SK-N-SH (cell line): ENCODE measurements at regions not wholly inside any gene's neighbourhood (a gene's known extent, or its start where the extent isn't known, plus 50 kb on each side); places are given as distances from the start of the nearest gene placed in this dataset.

Experiments
- CTCF ChIA-PET: fragments of 300-600, 350-600 bp; formaldehyde crosslinking; extraction: SDS; loops from one replicate; lab custom pipeline; 2021; lab: Yijun Ruan, JAX
- POLR2A ChIA-PET: fragments of 350-600 bp; sonication (Branson Sonifier 250); formaldehyde crosslinking; extraction: SDS; loops from one replicate; lab custom pipeline; 2020; ENCODE audit warnings: antibody characterized with exemption, inconsistent platforms; lab: Yijun Ruan, JAX
- DNase-seq: peaks from one replicate; pipeline ENCODE4 v3.0.0; 2012
- H2AFZ ChIP-seq: fragments of 200-600 bp; sonication (generic); 2 replicates; pipeline ENCODE4 v1.8.1; 2016; ENCODE audit warnings: antibody characterized with exemption, mild to moderate bottlenecking, low read depth
- H3F3A ChIP-seq: fragments of 200-600 bp; sonication (generic); replicated peaks from 2 replicates; pipeline ENCODE3; 2016; ENCODE audit warnings: antibody characterized with exemption, mild to moderate bottlenecking; ENCODE audit not compliant: insufficient read depth
- H3K27ac ChIP-seq, 2 experiments: fragments of 200-500 bp in 1 of 2; fragments of 200-600 bp in 1 of 2; sonication (Bioruptor generic) in 1 of 2; sonication (generic), shearing (Covaris generic) in 1 of 2; 2 replicates each; pipeline versions ENCODE4 v1.5.1 to v1.6.1; 2014 to 2016; ENCODE audit warnings: low read depth in 2 of 2, inconsistent platforms in 1 of 2, low read length in 1 of 2, mild to moderate bottlenecking in 1 of 2, mixed read lengths in 1 of 2
- H3K27me3 ChIP-seq: fragments of 200-600 bp; sonication (generic), shearing (Covaris generic); 2 replicates; pipeline ENCODE4 v1.6.1; 2016; ENCODE audit warnings: mixed run types; ENCODE audit not compliant: insufficient read depth
- H3K36me3 ChIP-seq, 2 experiments: fragments of 200-500 bp in 1 of 2; fragments of 200-600 bp in 1 of 2; sonication (Bioruptor generic) in 1 of 2; sonication (generic) in 1 of 2; replicated peaks in 1 of 2; 2 replicates each; pipeline versions ENCODE3 to v1.5.1; 2014 to 2016; ENCODE audit warnings: low read length in 1 of 2, mild to moderate bottlenecking in 1 of 2; ENCODE audit not compliant: insufficient read depth in 2 of 2, control insufficient read depth in 1 of 2
- H3K4me1 ChIP-seq, 2 experiments: fragments of 200-500 bp in 1 of 2; fragments of 200-600 bp in 1 of 2; sonication (Bioruptor generic) in 1 of 2; sonication (generic), shearing (Covaris generic) in 1 of 2; 2 replicates each; pipeline versions ENCODE4 v1.5.1 to v1.6.1; 2014 to 2016; ENCODE audit warnings: low read depth in 1 of 2, low read length in 1 of 2, mixed run types in 1 of 2; ENCODE audit not compliant: insufficient read depth in 2 of 2, control insufficient read depth in 1 of 2
- H3K4me2 ChIP-seq: fragments of 200-600 bp; sonication (generic), shearing (Covaris generic); 2 replicates; pipeline ENCODE4 v1.6.1; 2017; ENCODE audit warnings: mixed run types
- H3K4me3 ChIP-seq, 2 experiments: fragments of 200-500 bp in 1 of 2; fragments of 200-600 bp in 1 of 2; sonication (Bioruptor generic) in 1 of 2; sonication (generic), shearing (Covaris generic) in 1 of 2; 2 replicates each; pipeline versions ENCODE4 v1.5.1 to v1.8.1; 2014 to 2016; ENCODE audit warnings: low read depth in 2 of 2, inconsistent platforms in 1 of 2, low read length in 1 of 2, mild to moderate bottlenecking in 1 of 2, mixed read lengths in 1 of 2, moderate library complexity in 1 of 2
- H3K79me2 ChIP-seq: fragments of 200-600 bp; sonication (generic); 2 replicates; pipeline ENCODE4 v1.8.1; 2017; ENCODE audit warnings: mild to moderate bottlenecking; ENCODE audit not compliant: insufficient read depth
- H3K9ac ChIP-seq: fragments of 200-600 bp; sonication (generic); 2 replicates; pipeline ENCODE4 v1.6.1; 2017; ENCODE audit warnings: mixed run types
- H3K9me2 ChIP-seq: fragments of 200-600 bp; sonication (generic); 2 replicates; pipeline ENCODE4 v1.6.1; 2017; ENCODE audit warnings: mixed run types
- H3K9me3 ChIP-seq: fragments of 200-600 bp; sonication (generic); 2 replicates; pipeline ENCODE4 v1.6.1; 2017; ENCODE audit warnings: mixed run types, mild to moderate bottlenecking, moderate library complexity
- H4K20me1 ChIP-seq: fragments of 200-600 bp; sonication (generic); 2 replicates; pipeline ENCODE4 v1.6.1; 2017; ENCODE audit warnings: mild to moderate bottlenecking, mixed run types; ENCODE audit not compliant: insufficient read depth
- CHD2 ChIP-seq: fragments of 150-350 bp; IDR thresholded peaks from 2 replicates; pipeline ENCODE4 v1.6.1; 2018; ENCODE audit warnings: low read length; ENCODE audit not compliant: partially characterized antibody
- EP300 ChIP-seq, 2 experiments: IDR thresholded peaks; 2 replicates each; pipeline versions ENCODE4 v1.4.0 to v1.6.1; 2012; ENCODE audit warnings: borderline replicate concordance in 1 of 2, low read depth in 1 of 2, low read length in 1 of 2
- EZH2phosphoT487 ChIP-seq: fragments of 200-600 bp; sonication (generic); IDR thresholded peaks from 2 replicates; pipeline ENCODE4 v1.6.1; 2017; ENCODE audit warnings: low read depth, mixed run types, mild to moderate bottlenecking, antibody characterized with exemption, moderate library complexity, borderline replicate concordance
- FOSL2 ChIP-seq: IDR thresholded peaks from 2 replicates; pipeline ENCODE4 v1.4.0; 2012; ENCODE audit warnings: low read depth, mild to moderate bottlenecking, moderate library complexity, borderline replicate concordance
- FOXJ3 ChIP-seq: sonication (generic); formaldehyde crosslinking; IDR thresholded peaks from 2 replicates; pipeline ENCODE4 v1.5.1; 2020; ENCODE audit warnings: mild to moderate bottlenecking, missing genetic modification reagents
- GATA2 ChIP-seq: sonication (generic); formaldehyde crosslinking; IDR thresholded peaks from 2 replicates; pipeline ENCODE4 v1.5.0; 2020; ENCODE audit warnings: mild to moderate bottlenecking, missing genetic modification reagents
- IRF3 ChIP-seq: fragments of 150-350 bp; IDR thresholded peaks from 2 replicates; pipeline ENCODE4 v1.6.1; 2016; ENCODE audit warnings: mild to moderate bottlenecking, low read depth, low read length
- JUND ChIP-seq: IDR thresholded peaks from 2 replicates; pipeline ENCODE4 v1.4.0; 2012
- MEF2A ChIP-seq: IDR thresholded peaks from 2 replicates; pipeline ENCODE4 v1.4.0; 2012; ENCODE audit warnings: low read depth, borderline replicate concordance
- NFIC ChIP-seq: IDR thresholded peaks from 2 replicates; pipeline ENCODE4 v1.4.0; 2012; ENCODE audit warnings: borderline replicate concordance
- POLR2AphosphoS5 ChIP-seq: IDR thresholded peaks from 2 replicates; pipeline ENCODE4 v1.6.1; 2012; ENCODE audit warnings: low read depth, low read length
- RAD21 ChIP-seq: IDR thresholded peaks from 2 replicates; pipeline ENCODE4 v1.6.1; 2012; ENCODE audit warnings: mild to moderate bottlenecking, low read length
- RCOR1 ChIP-seq: fragments of 150-350 bp; IDR thresholded peaks from 2 replicates; pipeline ENCODE4 v1.6.1; 2017; ENCODE audit warnings: antibody characterized with exemption, low read length
- RFX5 ChIP-seq: IDR thresholded peaks from 2 replicates; pipeline ENCODE4 v1.6.1; 2012; ENCODE audit warnings: mild to moderate bottlenecking, improper control_type of control experiment, low read length
- SMC3 ChIP-seq: IDR thresholded peaks from 2 replicates; pipeline ENCODE4 v1.6.1; 2012; ENCODE audit warnings: low read depth, low read length, improper control_type of control experiment
- TAF1 ChIP-seq: IDR thresholded peaks from 2 replicates; pipeline ENCODE4 v1.6.1; 2012; ENCODE audit warnings: low read depth, mild to moderate bottlenecking, low read length, moderate library complexity, borderline replicate concordance
- TCF12 ChIP-seq: IDR thresholded peaks from 2 replicates; pipeline ENCODE4 v1.4.0; 2012
- TEAD4 ChIP-seq: IDR thresholded peaks from 2 replicates; pipeline ENCODE4 v1.4.0; 2012; ENCODE audit warnings: mild to moderate bottlenecking, borderline replicate concordance; ENCODE audit not compliant: insufficient read depth
- USF2 ChIP-seq: fragments of 150-350 bp; IDR thresholded peaks from 2 replicates; pipeline ENCODE4 v1.6.1; 2017; ENCODE audit warnings: antibody characterized with exemption, low read length, low read depth, borderline replicate concordance
- ZBTB33 ChIP-seq: IDR thresholded peaks from 2 replicates; pipeline ENCODE4 v1.4.0; 2012; ENCODE audit warnings: low read depth, borderline replicate concordance
- WGBS: methylation state at CpG from one replicate; pipeline ENCODE4 v1.1.6; 2017; ENCODE audit warnings: low lambda C conversion rate; 5-methylcytosine and 5-hydroxymethylcytosine counted together

GRCh38 chr2:204175552-204176271, 239.1 kb downstream of the ICOS start:
- CTCF ChIA-PET, result interaction anchor here (1.2 to 4.0 kb wide), 3 partner anchors 15 to 84 kb away, joined by 4 to 25 read pairs (median 12); no protein-coding TSS in a partner anchor
- Histone ChIP-seq H3K4me3 (no peak overlapping the region), H3K36me3 (no peaks in the 10 kb centered on the region), H3K27me3 (no peaks in the 10 kb centered on the region), H3K9me3 (no peaks in the 10 kb centered on the region), H3K4me2 (no peak overlapping the region), H3K9ac (no peak overlapping the region), H3K4me1 (peaks cover 0 to 24% of the 10 kb centered on the region in 2 experiments; a peak in 2 of 4 replicates), H3F3A (no peaks in the 10 kb centered on the region), H2AFZ (no peak overlapping the region), H3K9me2 (no peaks in the 10 kb centered on the region), H4K20me1 (no peaks in the 10 kb centered on the region), H3K27ac (peak overlapping the region in 1 of 2 experiments; percentile 99; a peak in 2 of 4 replicates), H3K79me2 (no peaks in the 10 kb centered on the region)
- TF ChIP-seq SMC3, result no peak
- TF ChIP-seq MEF2A, result no peak
- peak; percentile 70 for TF ChIP-seq TCF12
- TF ChIP-seq IRF3, result no peak
- TF ChIP-seq FOSL2, result no peak
- TF ChIP-seq NFIC, result 0 out of 2 replicates have a peak, but pooled peaks have one; percentile 8
- TF ChIP-seq JUND, result no peak
- no peak for TF ChIP-seq USF2
- peak; percentile 70 for TF ChIP-seq CHD2
- TF ChIP-seq ZBTB33, result no peak
- peak; percentile 94 for TF ChIP-seq RCOR1
- TF ChIP-seq POLR2AphosphoS5, result peak; percentile 47
- peak; percentile 60; the same call in 1 of the 2 replicates for TF ChIP-seq TEAD4
- peak; percentile 17; the same call in 1 of the 2 replicates for TF ChIP-seq RAD21
- no peak for TF ChIP-seq RFX5
- no peak for TF ChIP-seq TAF1
- no peak for TF ChIP-seq EZH2phosphoT487
- peak in 1 of 2 experiments; percentile 99; a peak in 2 of 4 replicates for TF ChIP-seq EP300 (IDR thresholded peaks at IDR 0.05; ENCODE audit: borderline replicate concordance in 1 of 2, low read depth in 1 of 2, low read length in 1 of 2)
- TF ChIP-seq GATA2 (CRISPR knock-in tag), result peak; percentile 96
- TF ChIP-seq FOXJ3 (CRISPR knock-in tag), result peak; percentile 80
- 3% methylated on average over 4 of the region's 4 CpGs for WGBS
- POLR2A ChIA-PET, result interaction anchor here (0.5 to 1.4 kb wide), 3 partner anchors 20 to 71 kb away, joined by 3 to 6 read pairs (median 4); no protein-coding TSS in a partner anchor
- peak; percentile 51 for DNase-seq
